Muscle of leg (tissue), 3 donors: ENCODE measurements at regions not wholly inside any gene's neighbourhood (a gene's known extent, or its start where the extent isn't known, plus 50 kb on each side); places are given as distances from the start of the nearest gene placed in this dataset.

Experiments used
- DNase-seq: peaks from one replicate; pipeline ENCODE4 v3.0.0; 2013
- H3K27ac ChIP-seq: one replicate; pipeline ENCODE4 v1.5.1; 2013; ENCODE audit warnings: mild to moderate bottlenecking, low read length, control low read depth
- H3K27me3 ChIP-seq: one replicate; pipeline ENCODE4 v1.6.1; 2013; ENCODE audit warnings: low read length; ENCODE audit not compliant: control insufficient read depth, insufficient read depth
- H3K36me3 ChIP-seq: one replicate; pipeline ENCODE4 v1.6.1; 2013; ENCODE audit warnings: low read length; ENCODE audit not compliant: control insufficient read depth, insufficient read depth
- H3K4me1 ChIP-seq: one replicate; pipeline ENCODE4 v1.6.1; 2013; ENCODE audit warnings: low read length; ENCODE audit not compliant: control insufficient read depth, insufficient read depth
- H3K4me3 ChIP-seq: one replicate; pipeline ENCODE4 v1.5.1; 2013; ENCODE audit warnings: low read length, control low read depth
- H3K9me3 ChIP-seq: replicated peaks from 2 replicates; pipeline ENCODE4 v1.6.1; 2013; ENCODE audit warnings: low read depth, low read length; ENCODE audit not compliant: control insufficient read depth
- WGBS: methylation state at CpG from one replicate; pipeline ENCODE4 v1.1.5; 2013; ENCODE audit warnings: missing lambda C conversion rate; ENCODE audit not compliant: insufficient coverage; 5-methylcytosine and 5-hydroxymethylcytosine counted together

DNA sequence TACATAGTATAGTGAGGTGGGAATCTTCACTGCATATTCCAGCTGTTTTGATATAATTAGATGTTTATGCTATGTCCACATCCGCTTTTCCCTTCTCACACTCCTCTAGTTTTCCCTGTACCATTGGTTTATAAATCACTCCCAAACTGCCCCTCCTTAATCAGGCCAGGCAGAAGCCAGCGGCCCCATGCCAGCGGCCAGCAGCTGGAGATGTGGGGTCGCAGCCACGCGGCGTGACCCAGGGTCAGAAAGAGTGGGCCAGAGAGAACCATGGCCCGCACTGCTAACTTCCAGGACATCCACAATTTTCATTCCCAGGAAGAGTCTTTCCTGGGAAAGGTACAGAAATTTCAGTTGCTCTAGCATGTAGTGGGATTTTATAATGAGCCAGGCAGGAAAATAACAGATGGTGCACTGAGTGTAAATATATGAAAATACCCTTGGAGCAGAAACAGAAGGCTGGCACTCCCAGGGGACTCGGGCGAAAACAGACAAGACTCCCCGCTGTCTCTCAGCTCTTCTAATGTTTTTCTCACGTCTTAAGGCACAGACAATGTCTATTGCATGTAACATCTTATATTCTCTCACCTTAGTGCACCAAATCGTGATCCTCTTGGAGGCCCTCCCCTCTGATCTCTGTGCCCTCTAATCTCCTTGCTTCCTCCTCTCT lies 145.9 kb upstream of the ZFP42 start:
- H3K4me3 ChIP-seq = no peak overlapping the region
- H3K36me3 ChIP-seq = no peaks in the 10 kb centered on the region
- DNase-seq = peak; percentile 7
- H3K9me3 ChIP-seq = no peaks in the 10 kb centered on the region
- H3K27me3 ChIP-seq = no peaks in the 10 kb centered on the region
- H3K27ac ChIP-seq = no peak overlapping the region
- 70% methylated on average over 6 of the region's 13 CpGs for WGBS
- H3K4me1 ChIP-seq = no peaks in the 10 kb centered on the region

- H3K9me3 ChIP-seq = no peaks in the 10 kb centered on the region
- no peaks in the 10 kb centered on the region for H3K4me1 ChIP-seq
- H3K4me3 ChIP-seq = no peak overlapping the region
- DNase-seq = no peak
- H3K36me3 ChIP-seq = no peaks in the 10 kb centered on the region
- no peak overlapping the region for H3K27ac ChIP-seq
- no peaks in the 10 kb centered on the region for H3K27me3 ChIP-seq
- WGBS = 67% methylated on average over 2 of the region's 4 CpGs
These were observed 129.7 kb upstream of the ZFP42 start for GRCh38 chr4:187865914-187866313.

DNA sequence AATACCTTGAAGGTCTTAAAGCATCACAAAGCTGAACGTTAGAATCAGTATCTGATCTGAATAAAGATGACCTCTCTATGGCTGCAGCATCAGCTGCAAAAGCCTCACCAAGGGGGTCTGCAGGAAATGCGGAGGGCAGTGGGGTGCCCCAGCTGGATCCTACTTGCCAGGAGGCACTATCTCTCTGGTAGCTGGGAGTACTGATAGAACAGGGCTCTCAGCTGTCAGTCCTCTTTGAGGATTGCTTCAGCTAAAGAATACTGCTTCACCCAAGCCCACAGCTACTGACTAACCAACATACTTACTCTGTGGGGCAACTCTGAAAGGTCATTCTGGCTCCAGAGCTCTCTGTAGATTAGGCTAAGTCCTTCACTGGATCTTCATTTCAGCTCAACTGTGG lies 112.5 kb upstream of the ZFP42 start:
- no peak overlapping the region for H3K4me3 ChIP-seq
- H3K27me3 ChIP-seq = no peaks in the 10 kb centered on the region
- H3K9me3 ChIP-seq = peaks cover 5% of the 10 kb centered on the region
- no peak for DNase-seq
- no peaks in the 10 kb centered on the region for H3K4me1 ChIP-seq
- no peak overlapping the region for H3K27ac ChIP-seq
- WGBS = 100% methylated on average over 1 of the region's 2 CpGs
- H3K36me3 ChIP-seq = no peaks in the 10 kb centered on the region

GRCh38 chr4:187883836-187884475 lies 111.6 kb upstream of the ZFP42 start:
- Histone ChIP-seq H3K4me3 (no peak overlapping the region), H3K4me1 (no peaks in the 10 kb centered on the region), H3K9me3 (peaks cover 5% of the 10 kb centered on the region), H3K27me3 (no peaks in the 10 kb centered on the region), H3K27ac (no peak overlapping the region), H3K36me3 (no peaks in the 10 kb centered on the region)
- DNase-seq = no peak
- WGBS = 100% methylated on average over 1 of the region's 8 CpGs

- Histone ChIP-seq H3K27me3 (no peaks in the 10 kb centered on the region), H3K9me3 (peaks cover 5% of the 10 kb centered on the region), H3K4me1 (no peaks in the 10 kb centered on the region), H3K36me3 (no peaks in the 10 kb centered on the region), H3K4me3 (no peak overlapping the region), H3K27ac (no peak overlapping the region)
- no CpG with 5 or more reads among the region's 2 CpGs for WGBS
- peak; percentile 56 for DNase-seq
These were observed 107.7 kb upstream of the ZFP42 start for GRCh38 chr4:187887906-187888305.

- no CpG with 5 or more reads among the region's 6 CpGs for WGBS
- Histone ChIP-seq H3K9me3 (peaks cover 5% of the 10 kb centered on the region), H3K4me1 (no peaks in the 10 kb centered on the region), H3K27me3 (no peaks in the 10 kb centered on the region), H3K36me3 (no peaks in the 10 kb centered on the region), H3K4me3 (no peak overlapping the region), H3K27ac (no peak overlapping the region)
- no peak for DNase-seq
These were observed 105.9 kb upstream of the ZFP42 start for GRCh38 chr4:187889651-187890050.

GRCh38 chr4:187893418-187893817 lies 102.2 kb upstream of the ZFP42 start:
- H3K9me3 ChIP-seq = no peaks in the 10 kb centered on the region
- no peak overlapping the region for H3K27ac ChIP-seq
- no peak for DNase-seq
- H3K4me3 ChIP-seq = no peak overlapping the region
- 86% methylated on average over 4 of the region's 5 CpGs for WGBS
- no peaks in the 10 kb centered on the region for H3K4me1 ChIP-seq
- no peaks in the 10 kb centered on the region for H3K27me3 ChIP-seq
- no peaks in the 10 kb centered on the region for H3K36me3 ChIP-seq

- no peak overlapping the region for H3K4me3 ChIP-seq
- peaks cover 3% of the 10 kb centered on the region for H3K9me3 ChIP-seq
- H3K4me1 ChIP-seq = peaks cover 5% of the 10 kb centered on the region
- no peak overlapping the region for H3K27ac ChIP-seq
- no peak for DNase-seq
- no peaks in the 10 kb centered on the region for H3K36me3 ChIP-seq
- WGBS = 0% methylated on average over 1 of the region's 5 CpGs
- no peaks in the 10 kb centered on the region for H3K27me3 ChIP-seq
These were observed 92.5 kb upstream of the ZFP42 start for GRCh38 chr4:187903106-187903505.

DNA sequence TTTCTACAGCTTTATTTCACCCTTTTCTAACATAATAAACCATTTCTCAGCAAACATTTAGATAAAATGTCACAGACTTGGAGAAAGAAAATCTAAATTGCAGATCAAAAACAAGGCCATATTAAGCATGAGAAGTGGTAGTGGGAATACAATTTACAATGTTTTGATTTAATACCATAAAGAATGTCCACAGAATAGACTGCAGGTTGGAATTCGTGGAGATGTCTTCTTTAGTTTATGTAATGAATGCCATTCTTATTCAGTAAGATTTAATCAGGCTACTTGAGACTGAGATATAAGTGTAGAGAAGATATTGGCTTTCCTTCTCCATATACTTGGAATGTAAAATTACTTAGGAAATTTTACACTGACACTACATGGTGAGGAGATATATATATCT lies 91.9 kb upstream of the ZFP42 start:
- no peaks in the 10 kb centered on the region for H3K36me3 ChIP-seq
- H3K4me3 ChIP-seq = no peak overlapping the region
- peaks cover 5% of the 10 kb centered on the region for H3K4me1 ChIP-seq
- H3K27me3 ChIP-seq = no peaks in the 10 kb centered on the region
- no peak for DNase-seq
- no CpG with 5 or more reads among the region's 1 CpG for WGBS
- H3K27ac ChIP-seq = no peak overlapping the region
- peaks cover 3% of the 10 kb centered on the region for H3K9me3 ChIP-seq

DNA sequence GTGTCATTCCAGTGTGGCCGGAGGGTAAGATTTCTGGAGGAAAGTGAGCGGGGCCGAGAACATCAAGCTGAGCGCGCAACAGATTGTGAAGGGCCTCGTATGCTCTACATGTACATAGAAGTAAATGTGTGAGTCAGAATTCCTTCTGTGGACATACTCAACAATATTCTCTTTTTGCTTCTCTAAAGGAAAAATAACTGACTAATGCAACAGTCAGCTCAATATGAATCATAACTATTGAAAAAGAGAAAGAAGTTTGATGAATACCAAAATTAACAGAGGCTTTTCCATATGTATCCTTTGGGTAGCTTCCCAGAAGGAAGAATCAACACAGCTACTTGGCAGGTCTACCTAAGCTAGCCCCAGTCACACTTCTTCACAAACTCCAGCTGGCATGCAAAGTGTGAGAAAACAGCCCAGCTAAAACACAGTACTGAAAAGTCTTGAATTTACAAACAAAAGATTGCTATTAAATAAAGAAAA lies 87.5 kb upstream of the ZFP42 start:
- peak; percentile 93 for DNase-seq
- no peaks in the 10 kb centered on the region for H3K27me3 ChIP-seq
- no peak overlapping the region for H3K4me3 ChIP-seq
- H3K27ac ChIP-seq = peak overlapping the region; percentile 47
- no peaks in the 10 kb centered on the region for H3K36me3 ChIP-seq
- no CpG with 5 or more reads among the region's 6 CpGs for WGBS
- peaks cover 5% of the 10 kb centered on the region for H3K4me1 ChIP-seq
- no peaks in the 10 kb centered on the region for H3K9me3 ChIP-seq
